Stimulated activated CD4-positive, alpha-beta T cell treated with anti-CD3 and anti-CD28 coated beads, Interleukin-2, amount 100 ng/mL, for 24 hours (primary cell): ENCODE measurements at regions not wholly inside any gene's neighbourhood (a gene's known extent, or its start where the extent isn't known, plus 50 kb on each side); places are given as distances from the start of the nearest gene placed in this dataset.
"Not testable (repeated sequence)": the region's sequence is repeated elsewhere in the genome, so short reads cannot be mapped to it uniquely, and the experiment has no call there.

ENCODE experiments used
- DNase-seq, 2 donors: peaks; one replicate each; pipeline ENCODE4 v3.0.0-alpha.2; 2020

GRCh38 chr5:2840372-2840915 lies 89.0 kb upstream of the IRX2 start:
- DNase-seq = no peak

GRCh38 chr5:2836133-2836532 lies 84.7 kb upstream of the IRX2 start:
- no peak for DNase-seq

DNA sequence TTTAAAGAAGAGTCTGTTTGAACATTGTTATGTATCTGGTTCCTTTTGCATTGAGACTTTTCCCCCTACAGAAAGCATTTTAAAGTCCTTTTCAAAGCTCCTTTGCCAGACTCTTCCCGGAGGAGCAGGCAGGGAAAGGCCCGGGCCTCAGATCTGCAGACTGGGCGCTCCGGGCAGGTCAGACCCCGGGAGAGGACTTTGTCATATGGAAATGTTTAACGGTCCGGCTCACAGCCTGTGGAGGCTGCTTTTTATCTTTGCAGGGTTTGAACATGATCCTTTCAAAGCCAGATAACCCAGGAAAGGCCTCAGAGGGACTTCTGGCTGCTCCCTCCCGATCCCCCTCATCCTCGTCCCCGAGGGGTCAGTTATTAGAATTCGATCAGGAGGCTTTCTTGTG lies 82.1 kb upstream of the IRX2 start:
- no peak for DNase-seq

DNA sequence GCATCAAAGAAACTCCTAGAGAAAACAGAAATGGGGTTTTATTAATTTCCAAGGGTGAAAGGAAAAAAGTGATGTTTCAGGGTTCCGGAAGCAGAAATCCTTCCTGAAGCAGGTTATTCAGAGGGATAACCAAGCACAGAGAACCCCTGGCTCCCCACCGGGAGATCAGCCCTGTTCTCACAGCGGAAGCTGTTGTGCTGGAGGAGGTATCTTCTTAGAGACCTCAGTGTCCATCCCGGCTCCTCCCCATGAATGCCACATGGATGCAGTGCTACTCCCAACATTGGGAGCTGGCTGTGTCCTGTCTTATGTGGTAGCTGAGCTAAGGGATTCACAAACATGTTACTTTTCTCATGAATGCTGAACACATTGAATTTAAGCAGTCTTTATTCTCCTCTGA lies 80.9 kb upstream of the IRX2 start:
- DNase-seq = no peak

- no peak for DNase-seq
These were observed 77.8 kb upstream of the IRX2 start for GRCh38 chr5:2829239-2829638.

DNA sequence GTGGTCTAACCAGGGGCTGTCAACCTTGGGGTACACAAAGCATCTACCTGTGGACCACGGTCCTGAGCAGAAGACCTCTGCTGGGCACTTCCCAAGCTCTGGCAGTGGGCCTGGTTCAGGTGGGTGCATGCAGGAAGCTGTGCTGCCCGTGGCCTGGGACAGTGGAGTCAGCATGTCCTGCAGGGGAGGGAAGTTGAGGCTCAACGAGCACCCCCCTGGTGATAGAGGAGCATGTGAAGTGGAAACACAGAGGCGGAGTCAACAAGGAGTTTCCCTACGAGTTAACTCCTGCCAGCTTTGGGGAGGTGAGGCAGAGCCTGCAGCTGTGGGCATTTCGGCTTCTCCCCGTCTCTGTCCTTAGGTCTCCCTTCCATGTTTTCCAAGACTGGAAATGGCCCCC lies 67.5 kb upstream of the IRX2 start:
- no peak for DNase-seq

DNA sequence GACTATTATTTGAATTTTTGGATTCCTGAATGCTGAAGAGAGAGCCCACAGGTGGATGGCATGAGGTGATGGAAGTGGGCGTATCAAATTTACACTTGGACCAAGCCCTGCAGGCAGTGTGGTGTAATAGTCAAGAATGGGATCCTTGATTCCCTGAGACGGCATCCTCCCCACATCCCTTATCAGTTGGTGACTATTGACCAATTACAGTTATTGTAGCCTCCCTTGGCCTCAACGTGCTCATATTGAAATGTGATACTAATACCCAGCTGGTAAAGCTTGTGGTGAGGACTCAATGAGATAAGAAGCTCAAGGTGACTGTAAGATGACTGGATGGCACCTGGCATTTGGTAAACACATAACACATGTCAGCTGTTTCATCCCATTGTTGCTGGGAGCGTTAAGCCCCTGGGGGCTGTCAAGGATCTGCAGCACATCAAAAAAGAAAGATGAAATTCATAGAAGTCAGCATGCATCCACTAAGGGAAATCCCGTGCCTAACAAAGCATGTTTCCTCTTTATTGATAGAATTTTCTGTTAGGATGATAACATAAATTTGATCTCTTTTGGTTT lies 65.6 kb upstream of the IRX2 start:
- no peak for DNase-seq

GRCh38 chr5:2813678-2814077 lies 62.2 kb upstream of the IRX2 start:
- no peak for DNase-seq

DNA sequence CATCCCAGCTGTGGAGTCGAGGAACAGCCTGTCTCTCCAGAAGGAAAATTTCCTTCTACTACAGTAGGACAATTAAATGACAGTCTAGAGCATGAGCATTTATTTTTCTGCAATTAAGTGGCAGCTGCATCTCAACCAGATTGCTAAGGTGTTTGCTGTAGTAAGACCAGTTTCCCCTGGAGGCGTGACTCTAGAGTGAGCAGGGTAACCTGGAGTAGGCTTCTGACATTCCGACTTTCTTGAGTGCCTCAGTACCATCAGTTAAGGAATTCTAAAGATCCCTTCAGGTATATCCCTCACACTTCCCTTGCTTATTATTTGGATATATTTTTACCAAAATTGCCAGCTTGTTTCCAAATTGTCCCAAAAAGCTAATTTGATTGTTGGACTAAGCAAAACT lies 59.2 kb upstream of the IRX2 start:
- no peak for DNase-seq

DNA sequence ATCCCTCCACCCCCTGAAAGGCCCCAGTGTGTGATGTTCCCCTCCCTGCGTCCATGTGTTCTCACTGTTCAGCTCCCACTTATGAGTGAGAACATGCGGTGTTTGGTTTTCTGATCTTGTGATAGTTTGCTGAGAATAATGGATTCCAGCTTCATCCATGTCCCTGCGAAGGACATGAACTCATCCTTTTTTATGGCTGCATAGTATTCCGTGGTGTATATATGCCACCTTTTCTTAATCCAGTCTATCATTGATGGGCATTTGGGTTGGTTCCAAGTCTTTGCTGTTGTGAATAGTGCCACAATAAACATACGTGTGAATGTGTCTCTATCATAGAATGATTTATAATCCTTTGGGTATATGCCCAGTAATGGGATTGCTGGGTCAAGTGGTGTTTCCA lies 55.8 kb upstream of the IRX2 start:
- DNase-seq = not testable (repeated sequence)

- DNase-seq = no peak
These were observed 54.7 kb upstream of the IRX2 start for GRCh38 chr5:2806176-2806575.

DNA sequence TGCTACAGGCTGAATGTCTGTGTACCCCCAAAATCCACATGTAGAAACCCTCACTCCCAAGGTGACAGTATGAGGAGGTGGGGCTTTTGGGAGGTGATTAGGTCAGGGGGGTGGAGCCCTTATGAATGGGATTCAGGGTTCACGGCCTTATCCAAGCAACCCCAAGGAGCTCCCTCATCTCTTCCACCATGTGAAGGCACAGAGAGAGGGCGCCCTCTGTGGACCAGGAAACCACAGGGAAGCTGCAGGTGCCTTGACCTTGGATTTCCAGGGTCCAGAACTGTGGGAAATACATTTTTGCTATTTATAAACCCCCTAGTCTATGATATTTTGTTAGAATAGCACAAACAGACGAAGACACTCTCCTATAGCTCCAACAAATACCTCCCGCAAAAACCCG lies 53.6 kb upstream of the IRX2 start:
- DNase-seq = no peak

DNA sequence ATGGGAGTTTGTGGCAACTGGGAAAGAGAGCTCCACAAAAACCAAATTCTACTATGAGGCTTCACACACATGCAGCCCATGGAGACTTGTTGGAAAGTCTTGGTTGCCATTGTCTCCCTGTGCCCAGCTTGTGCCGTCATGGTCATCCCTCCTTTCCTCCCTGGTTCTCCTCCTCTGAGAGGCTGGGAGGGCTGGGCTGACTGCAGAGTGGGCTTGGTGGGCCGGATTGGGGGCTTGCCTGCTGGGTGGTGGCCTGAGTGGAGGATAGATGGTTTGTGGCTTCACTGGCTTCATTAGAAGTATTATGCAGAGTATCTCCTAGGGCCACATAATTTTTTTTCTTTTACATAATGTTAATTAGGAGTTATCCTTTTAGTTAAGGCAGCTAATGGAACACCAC lies 52.3 kb upstream of the IRX2 start:
- DNase-seq = no peak

- no peak for DNase-seq
These were observed 51.4 kb upstream of the IRX2 start for GRCh38 chr5:2802693-2803365.

DNA sequence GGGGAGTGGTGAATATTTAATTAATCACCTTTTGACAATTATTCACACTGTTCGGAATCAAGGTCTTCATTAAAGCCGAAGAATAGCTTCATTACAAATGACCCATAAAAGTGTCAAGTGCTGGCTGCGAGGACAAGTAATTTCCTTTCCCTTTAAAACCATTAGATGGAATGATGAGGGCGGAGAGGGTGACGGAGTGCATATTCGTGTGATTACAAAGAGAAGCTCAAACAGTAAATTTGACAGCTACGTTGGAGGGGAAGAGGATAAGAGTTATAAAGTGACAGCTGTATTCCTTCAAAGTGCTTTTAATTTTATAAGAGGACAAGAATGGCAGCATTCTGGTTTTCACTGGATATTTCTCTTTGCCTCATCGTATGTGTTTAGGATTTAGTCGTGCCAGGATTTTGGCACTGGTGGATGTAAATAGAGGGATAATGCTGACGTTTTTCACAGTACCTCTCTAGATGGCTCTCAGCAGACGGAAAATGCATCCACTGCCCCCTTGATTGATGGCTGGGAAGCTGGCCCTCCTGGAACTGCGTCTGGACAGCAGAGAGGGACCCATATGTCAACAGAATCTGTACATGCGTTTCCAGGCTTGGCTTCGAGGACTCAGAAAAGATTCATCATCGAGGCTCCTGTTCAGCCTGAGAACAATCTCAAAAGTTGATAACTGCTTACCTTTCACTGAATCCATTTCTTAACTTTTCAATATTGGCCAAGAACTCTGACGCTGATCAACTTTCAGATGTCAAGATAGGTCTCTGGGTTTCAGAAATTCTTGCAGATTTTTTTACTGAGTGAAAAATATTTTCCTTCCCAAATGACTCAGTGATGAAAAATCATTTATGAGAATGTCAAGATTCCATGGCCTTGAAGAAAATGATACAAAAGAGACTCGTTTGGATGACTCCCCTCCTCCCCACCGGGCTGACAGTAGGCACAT lies 50.4 kb upstream of the IRX2 start:
- DNase-seq = no peak
